Choroid plexus epithelial cell (primary cell): ENCODE measurements at regions not wholly inside any gene's neighbourhood (a gene's known extent, or its start where the extent isn't known, plus 50 kb on each side); places are given as distances from the start of the nearest gene placed in this dataset.
A peak's percentile ranks its signal among the peaks of the same experiment; 100 is the strongest.

Experiments
- DNase-seq: peaks from one replicate; pipeline ENCODE4 v3.0.0-alpha.2; 2010; ENCODE audit warnings: low read depth
- H3K4me3 ChIP-seq: 2 replicates; pipeline ENCODE4 v1.5.1; 2011; ENCODE audit warnings: low read depth, mild to moderate bottlenecking, control low read depth, low read length, moderate library complexity
- TF ChIP-seq, protein P1 (sequence below): conservative IDR thresholded peaks from 2 replicates; pipeline ENCODE4 v1.5.1; 2011; ENCODE audit warnings: low read depth, mild to moderate bottlenecking, control low read depth, inconsistent platforms, low read length, moderate library complexity

DNA sequence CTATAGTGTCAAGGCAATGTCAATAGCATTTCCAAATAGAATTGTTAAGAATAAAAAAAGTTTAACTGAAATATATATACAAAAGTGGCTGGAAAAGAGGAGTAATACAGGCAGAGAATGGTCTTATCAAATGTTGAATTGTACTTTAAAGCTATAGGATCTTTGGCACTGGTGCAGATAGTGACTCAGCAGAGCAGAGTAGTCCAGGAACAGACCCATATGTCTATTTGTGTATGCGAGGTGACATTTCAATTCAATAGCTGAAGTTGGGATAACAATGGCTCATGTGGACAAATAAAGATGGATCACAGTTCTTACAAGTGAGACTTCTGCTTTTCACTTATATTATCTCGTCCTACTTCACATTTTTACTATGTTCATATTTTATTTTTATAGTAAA lies 543.0 kb upstream of the B3GALT2 start:
- TF ChIP-seq, protein P1, sequence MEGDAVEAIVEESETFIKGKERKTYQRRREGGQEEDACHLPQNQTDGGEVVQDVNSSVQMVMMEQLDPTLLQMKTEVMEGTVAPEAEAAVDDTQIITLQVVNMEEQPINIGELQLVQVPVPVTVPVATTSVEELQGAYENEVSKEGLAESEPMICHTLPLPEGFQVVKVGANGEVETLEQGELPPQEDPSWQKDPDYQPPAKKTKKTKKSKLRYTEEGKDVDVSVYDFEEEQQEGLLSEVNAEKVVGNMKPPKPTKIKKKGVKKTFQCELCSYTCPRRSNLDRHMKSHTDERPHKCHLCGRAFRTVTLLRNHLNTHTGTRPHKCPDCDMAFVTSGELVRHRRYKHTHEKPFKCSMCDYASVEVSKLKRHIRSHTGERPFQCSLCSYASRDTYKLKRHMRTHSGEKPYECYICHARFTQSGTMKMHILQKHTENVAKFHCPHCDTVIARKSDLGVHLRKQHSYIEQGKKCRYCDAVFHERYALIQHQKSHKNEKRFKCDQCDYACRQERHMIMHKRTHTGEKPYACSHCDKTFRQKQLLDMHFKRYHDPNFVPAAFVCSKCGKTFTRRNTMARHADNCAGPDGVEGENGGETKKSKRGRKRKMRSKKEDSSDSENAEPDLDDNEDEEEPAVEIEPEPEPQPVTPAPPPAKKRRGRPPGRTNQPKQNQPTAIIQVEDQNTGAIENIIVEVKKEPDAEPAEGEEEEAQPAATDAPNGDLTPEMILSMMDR = no peak
- peak; percentile 37 for DNase-seq
- H3K4me3 ChIP-seq = no peak overlapping the region

DNA sequence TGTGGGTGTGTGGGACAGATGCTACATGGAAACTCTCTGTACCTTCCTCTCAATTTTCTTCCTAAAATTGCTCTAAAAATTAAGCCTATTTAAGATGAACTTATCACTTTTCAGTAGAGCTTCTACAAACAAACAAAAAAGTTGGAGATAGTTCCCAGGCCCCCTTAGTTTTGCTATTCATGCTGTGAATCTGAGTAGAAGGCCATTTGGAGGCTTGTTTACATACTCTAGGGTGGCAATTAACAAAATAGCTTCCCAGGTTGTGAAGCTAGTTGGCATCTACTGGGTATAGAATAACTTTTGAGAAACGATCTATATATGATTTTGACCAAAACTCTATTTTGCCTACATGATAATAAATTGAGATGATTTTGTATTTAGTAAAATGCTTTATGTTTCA lies 541.4 kb upstream of the B3GALT2 start:
- DNase-seq = no peak
- TF ChIP-seq, protein P1 = no peak
- H3K4me3 ChIP-seq = no peak overlapping the region

DNA sequence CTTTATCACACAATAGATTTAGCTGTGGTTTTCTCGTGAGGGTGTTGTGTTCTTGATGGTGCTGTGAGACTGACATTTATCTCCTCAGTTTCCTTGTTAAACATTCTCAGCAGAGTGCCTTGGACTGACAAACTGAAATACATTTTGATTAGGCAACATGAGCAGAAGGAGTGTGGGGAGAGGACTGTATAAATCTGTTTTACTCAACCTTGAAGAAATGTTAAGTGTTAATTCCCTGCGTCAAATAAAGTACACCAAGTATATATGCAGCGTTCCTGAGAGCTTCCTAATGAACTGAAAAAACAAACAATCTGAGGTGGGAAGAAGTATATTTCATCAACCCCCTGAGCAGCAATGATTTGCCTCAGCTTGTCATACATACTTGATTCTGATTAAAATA lies 540.3 kb upstream of the B3GALT2 start:
- peak; percentile 42 for DNase-seq
- TF ChIP-seq, protein P1 = no peak
- no peak overlapping the region for H3K4me3 ChIP-seq

DNA sequence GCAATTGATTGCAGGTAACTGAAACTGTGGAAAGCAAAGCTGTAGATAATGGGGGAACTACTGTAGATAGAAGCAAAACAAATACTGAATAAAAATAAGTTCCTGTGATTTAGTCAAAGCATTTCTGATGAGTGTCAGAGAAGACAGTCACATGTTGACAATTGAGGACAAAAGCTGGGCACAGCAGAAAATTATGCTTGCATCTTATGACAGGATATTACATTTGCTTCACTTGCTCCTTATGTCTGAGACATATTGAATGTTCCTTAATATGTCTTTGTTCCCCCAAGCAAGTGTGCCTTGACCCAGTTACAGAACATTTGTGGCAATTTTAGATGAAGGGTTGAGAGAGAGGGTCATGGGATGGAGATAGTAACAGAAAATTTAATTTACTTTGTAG lies 526.0 kb upstream of the B3GALT2 start:
- DNase-seq = no peak
- TF ChIP-seq, protein P1 = no peak
- H3K4me3 ChIP-seq = no peak overlapping the region

DNA sequence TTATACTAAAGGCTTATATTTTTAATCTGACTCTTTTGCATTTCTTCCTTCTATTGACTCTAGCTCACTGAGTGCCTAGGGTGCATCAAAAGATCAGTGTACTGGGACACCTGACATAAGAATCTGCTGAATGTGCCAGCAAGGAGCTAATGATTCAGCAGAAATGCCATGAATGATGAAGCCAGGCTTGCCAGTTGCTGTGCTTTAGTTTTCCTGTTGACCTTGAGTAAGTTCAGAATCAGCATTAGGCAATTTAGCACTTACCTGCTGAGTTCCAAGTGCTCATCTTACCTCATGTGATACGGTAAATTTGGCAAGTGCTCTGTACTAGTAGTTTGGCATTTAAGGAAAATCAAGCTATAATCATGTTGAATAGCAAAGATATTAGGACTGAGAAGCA lies 523.2 kb upstream of the B3GALT2 start:
- TF ChIP-seq, protein P1 = no peak
- H3K4me3 ChIP-seq = no peak overlapping the region
- no peak for DNase-seq

DNA sequence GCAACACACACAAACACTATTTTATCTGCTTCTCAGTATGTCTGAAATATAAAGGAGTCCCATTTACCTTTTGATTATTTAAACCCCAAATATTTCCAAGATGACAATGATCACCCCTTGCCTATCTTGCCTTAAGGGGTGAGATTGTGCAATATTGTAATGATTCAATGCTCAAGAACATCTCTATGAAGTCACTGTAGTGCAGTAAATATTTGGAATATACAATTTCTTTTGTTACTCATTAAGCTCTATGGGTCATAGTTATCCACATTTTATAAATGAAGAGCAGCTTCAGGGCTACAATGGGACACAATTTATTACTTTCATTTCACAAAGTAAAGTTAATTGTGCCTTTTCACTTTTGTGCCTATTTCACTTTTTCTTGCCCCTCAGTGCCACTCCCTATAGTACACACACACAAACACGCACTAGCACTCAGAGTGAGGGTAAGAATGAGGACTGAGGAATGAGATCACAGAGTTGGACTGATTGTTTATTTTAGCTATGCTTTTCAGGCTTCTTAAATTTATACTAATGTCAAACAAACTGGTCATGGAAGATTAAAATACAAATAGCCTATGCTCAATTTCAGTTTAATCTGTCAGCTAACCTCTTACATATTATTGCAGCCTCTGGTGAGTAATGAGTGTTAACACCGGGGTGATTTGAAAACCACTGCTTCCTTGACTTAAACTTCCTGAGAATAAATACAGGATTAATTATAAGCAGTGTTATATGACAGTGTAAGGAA lies 521.0 kb upstream of the B3GALT2 start:
- peak; percentile 49 for DNase-seq
- TF ChIP-seq, protein P1 = no peak
- H3K4me3 ChIP-seq = no peak overlapping the region

DNA sequence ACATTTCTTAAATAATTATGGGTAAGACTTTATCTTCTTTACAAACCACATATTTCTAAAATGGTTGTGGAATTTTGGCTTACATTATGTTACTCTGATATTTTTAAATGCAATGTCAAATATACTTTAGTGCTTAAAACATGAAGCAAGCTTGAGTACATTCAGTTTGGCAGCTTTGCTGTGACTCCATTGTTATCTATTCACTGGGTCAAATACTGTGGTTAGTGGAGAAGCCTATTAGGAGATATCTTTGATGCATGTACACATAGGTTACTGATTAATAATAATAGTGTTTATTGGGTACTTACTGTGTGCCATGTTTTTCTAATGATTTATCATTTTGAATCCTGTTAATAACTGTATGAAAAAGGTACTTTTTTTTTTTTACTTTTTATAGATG lies 520.4 kb upstream of the B3GALT2 start:
- TF ChIP-seq, protein P1 = no peak
- peak; percentile 20 for DNase-seq
- H3K4me3 ChIP-seq = no peak overlapping the region
